Heart left ventricle (tissue), 16 donors: ENCODE measurements at regions not wholly inside any gene's neighbourhood (a gene's known extent, or its start where the extent isn't known, plus 50 kb on each side); places are given as distances from the start of the nearest gene placed in this dataset.

ENCODE experiments used
- ATAC-seq, 4 donors: fragments of 200-7000 bp; cut with Tn5 transposase; one replicate each; pipeline ENCODE4 v1.9.1; 2020 to 2022; ENCODE audit warnings: moderate library complexity in 4 of 4, mild to moderate bottlenecking in 3 of 4, moderate number of reproducible peaks in 1 of 4
- DNase-seq, 5 donors: peaks; one replicate each; pipeline ENCODE4 v3.0.0-alpha.2; 2020
- H3K27ac ChIP-seq, 12 donors: fragments of 200-600 bp; sonication (generic) in 4 of 12; one replicate each; pipeline versions ENCODE4 v1.5.0 to v1.8.0; 2016 to 2022; ENCODE audit warnings: mild to moderate bottlenecking in 2 of 12
- H3K27me3 ChIP-seq, 9 donors: fragments of 200-600 bp; sonication (generic) in 2 of 9; one replicate each; pipeline versions ENCODE4 v1.5.1 to v1.8.0; 2016 to 2022; ENCODE audit warnings: mild to moderate bottlenecking in 3 of 9
- H3K36me3 ChIP-seq, 9 donors: fragments of 200-600 bp; sonication (generic) in 2 of 9; one replicate each; pipeline versions ENCODE4 v1.5.0 to v1.8.0; 2018 to 2022; ENCODE audit warnings: mild to moderate bottlenecking in 2 of 9
- H3K4me1 ChIP-seq, 12 donors: fragments of 200-600 bp; sonication (generic) in 4 of 12; one replicate each; pipeline versions ENCODE4 v1.5.0 to v1.8.0; 2016 to 2022; ENCODE audit warnings: mild to moderate bottlenecking in 3 of 12
- H3K4me3 ChIP-seq, 12 donors: fragments of 200-600 bp; sonication (generic) in 4 of 12; one replicate each; pipeline versions ENCODE4 v1.5.0 to v1.8.0; 2017 to 2022; ENCODE audit warnings: mild to moderate bottlenecking in 9 of 12, moderate library complexity in 4 of 12
- H3K9me3 ChIP-seq, 12 donors: fragments of 200-600 bp; sonication (generic) in 4 of 12; one replicate each; pipeline versions ENCODE4 v1.5.0 to v1.8.0; 2016 to 2022; ENCODE audit warnings: mild to moderate bottlenecking in 1 of 12
- CTCF ChIP-seq, 12 donors: fragments of 200-600 bp; sonication (generic) in 4 of 12; IDR thresholded peaks; one replicate each; pipeline versions ENCODE4 v1.5.0 to v1.8.0; 2018 to 2022; ENCODE audit warnings: antibody characterized with exemption in 12 of 12, mild to moderate bottlenecking in 5 of 12
- POLR2A ChIP-seq, 2 donors: fragments of 450-650 bp; IDR thresholded peaks; one replicate each; pipeline ENCODE4 v1.6.1; 2017; ENCODE audit warnings: antibody characterized with exemption in 2 of 2, mild to moderate bottlenecking in 2 of 2, moderate library complexity in 2 of 2
- whole genome bisulfite sequencing, 4 donors: extraction: QIAGEN DNeasy Blood & Tissue Kit in 2 of 4; methylation state at CpG; one replicate each; pipeline versions ENCODE4 v1.1.5 to v1.1.7; 2013 to 2018; 5-methylcytosine and 5-hydroxymethylcytosine counted together
- intact Hi-C, 10 donors: fragments of 100-400 bp; cut with DNase I; formaldehyde crosslinking; loops; one replicate each; pipeline versions ENCODE4 v1.11.1 to v1.14.2; 2022
- donor health status: ischemic (EF 13 %, LVEDD 7.1; RV severe dilation, severe dysfunction).
- donor health status: healthy with polysubstance abuse.
- donor health status: DM: no; HTN: yes; CAD: no.
- donor health status: DM: no; HTN: no; CAD: no.
- donor health status: ischemic (EF 25% LVEDD 6.9; RV normal size, moderate dysfunction).
- donor health status: ischemic (EF 25% LVEDD 5.7; RV mildly dilated, moderate dysfunction).
- donor health status: healthy.
- donor health status: DM: yes; HTN: yes; CAD: no.
- donor health status: ischemic (EF 35%, LVEDD 5.7; RV mildly dilated, moderate dysfunction).
- donor health status: nonischemic (EF 11% LVEDD 7.7; RV severe dilation, severe dysfunction).
- donor health status: DM: yes; HTN: yes; CAD: no.
- donor health status: PGD.
- donor health status: ischemic (EF 29% LVEDD 5.4; RV normal size, mild dysfunction).
- donor health status: nonischemic (EF 23%, LVEDD 6.1; RV moderate dilation, normal function).

- Histone ChIP-seq H3K4me1 (no peaks in the 10 kb centered on the region), H3K27ac (no peak overlapping the region), H3K4me3 (no peak overlapping the region), H3K9me3 (no peaks in the 10 kb centered on the region), H3K36me3 (no peaks in the 10 kb centered on the region), H3K27me3 (no peaks in the 10 kb centered on the region)
- TF ChIP-seq CTCF (IDR thresholded peaks at IDR 0.05): no peak
- TF ChIP-seq POLR2A (IDR thresholded peaks at IDR 0.05): no peak
- WGBS, 4 donors: 84 to 96% (median 91%) methylated on average over 1 of the region's 1 CpG
- intact Hi-C loops: no loop called here
- ATAC-seq (no peak), DNase-seq (no peak)
These were observed 123.4 kb downstream of the SEC61B start for GRCh38 chr9:99345451-99345850.

- Histone ChIP-seq H3K9me3 (no peaks in the 10 kb centered on the region), H3K36me3 (no peaks in the 10 kb centered on the region), H3K4me3 (no peak overlapping the region), H3K27ac (no peak overlapping the region), H3K4me1 (no peaks in the 10 kb centered on the region), H3K27me3 (no peaks in the 10 kb centered on the region)
- no peak for DNase-seq
- intact Hi-C loops: no loop called here
- TF ChIP-seq POLR2A (IDR thresholded peaks at IDR 0.05) (no peak), CTCF (IDR thresholded peaks at IDR 0.05) (no peak)
- ATAC-seq: no peak
These were observed 123.9 kb downstream of the SEC61B start for GRCh38 chr9:99345942-99346341.

- Histone ChIP-seq H3K27ac (no peak overlapping the region), H3K4me1 (no peaks in the 10 kb centered on the region), H3K4me3 (no peak overlapping the region), H3K27me3 (no peaks in the 10 kb centered on the region), H3K36me3 (no peaks in the 10 kb centered on the region), H3K9me3 (no peaks in the 10 kb centered on the region)
- ATAC-seq (no peak), DNase-seq (no peak)
- 55 to 67% (median 62%) methylated on average over 4 of the region's 4 CpGs for WGBS, 4 donors
- TF ChIP-seq POLR2A (IDR thresholded peaks at IDR 0.05) (no peak), CTCF (IDR thresholded peaks at IDR 0.05) (no peak)
- intact Hi-C loops: no loop called here
These were observed 125.5 kb downstream of the SEC61B start for GRCh38 chr9:99347568-99347967.

- DNase-seq (no peak), ATAC-seq (no peak)
- intact Hi-C loops: no loop called here
- TF ChIP-seq CTCF (IDR thresholded peaks at IDR 0.05) (no peak), POLR2A (IDR thresholded peaks at IDR 0.05) (no peak)
- H3K4me1 ChIP-seq: peaks cover 0 to 5% (median 0%) of the 10 kb centered on the region in 12 donors
- no peak overlapping the region for H3K4me3 ChIP-seq
- H3K27me3 ChIP-seq: no peaks in the 10 kb centered on the region
- H3K9me3 ChIP-seq: no peaks in the 10 kb centered on the region
- no peak overlapping the region for H3K27ac ChIP-seq
- 88 to 95% (median 91%) methylated on average over 2 of the region's 2 CpGs for WGBS, 4 donors
- H3K36me3 ChIP-seq: no peaks in the 10 kb centered on the region
These were observed 126.2 kb downstream of the SEC61B start for GRCh38 chr9:99348289-99348688.
